ENCODE measurements at regions not wholly inside any gene's neighbourhood (a gene's known extent, or its start where the extent isn't known, plus 50 kb on each side); places are given as distances from the start of the nearest gene placed in this dataset.

DNA sequence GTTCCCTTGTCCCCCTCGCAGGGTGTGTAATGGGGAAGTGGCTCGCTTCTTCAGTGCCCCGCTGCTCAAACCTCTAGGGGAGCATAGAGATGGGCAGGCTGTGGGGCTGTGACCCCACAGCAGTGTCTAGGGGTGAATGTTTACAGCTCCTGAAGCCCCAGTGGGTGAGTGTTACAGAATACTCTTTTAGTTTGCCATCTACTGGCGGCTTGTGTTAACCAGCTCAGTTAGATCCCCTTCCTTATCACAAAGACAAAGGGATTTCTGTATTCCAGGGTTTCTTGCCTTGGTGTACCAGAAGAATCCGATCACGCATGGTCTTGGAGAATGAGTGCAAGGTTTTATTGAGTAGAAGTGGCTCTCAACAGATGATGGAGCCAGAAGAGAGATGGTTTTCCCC, 108.1 kb upstream of the IQCM start:
- intact Hi-C loops (cut with DNase I; ENCODE audit: low total_unique reads) = no loop called here
- H3K27me3 ChIP-seq = no peaks in the 10 kb centered on the region
- H3K4me3 ChIP-seq = no peak overlapping the region
- 60 to 85% methylated on average over 6 of the region's 6 CpGs for WGBS, 2 donors
- H3K36me3 ChIP-seq (ENCODE audit: low read depth, missing control alignments) = no peaks in the 10 kb centered on the region
- H3K27ac ChIP-seq = no peak overlapping the region
- no peak for DNase-seq
- TF ChIP-seq POLR2A (IDR thresholded peaks at IDR 0.05) = no peak
- TF ChIP-seq, protein P1, sequence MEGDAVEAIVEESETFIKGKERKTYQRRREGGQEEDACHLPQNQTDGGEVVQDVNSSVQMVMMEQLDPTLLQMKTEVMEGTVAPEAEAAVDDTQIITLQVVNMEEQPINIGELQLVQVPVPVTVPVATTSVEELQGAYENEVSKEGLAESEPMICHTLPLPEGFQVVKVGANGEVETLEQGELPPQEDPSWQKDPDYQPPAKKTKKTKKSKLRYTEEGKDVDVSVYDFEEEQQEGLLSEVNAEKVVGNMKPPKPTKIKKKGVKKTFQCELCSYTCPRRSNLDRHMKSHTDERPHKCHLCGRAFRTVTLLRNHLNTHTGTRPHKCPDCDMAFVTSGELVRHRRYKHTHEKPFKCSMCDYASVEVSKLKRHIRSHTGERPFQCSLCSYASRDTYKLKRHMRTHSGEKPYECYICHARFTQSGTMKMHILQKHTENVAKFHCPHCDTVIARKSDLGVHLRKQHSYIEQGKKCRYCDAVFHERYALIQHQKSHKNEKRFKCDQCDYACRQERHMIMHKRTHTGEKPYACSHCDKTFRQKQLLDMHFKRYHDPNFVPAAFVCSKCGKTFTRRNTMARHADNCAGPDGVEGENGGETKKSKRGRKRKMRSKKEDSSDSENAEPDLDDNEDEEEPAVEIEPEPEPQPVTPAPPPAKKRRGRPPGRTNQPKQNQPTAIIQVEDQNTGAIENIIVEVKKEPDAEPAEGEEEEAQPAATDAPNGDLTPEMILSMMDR (IDR thresholded peaks at IDR 0.05) = no peak
- no peaks in the 10 kb centered on the region for H3K9me3 ChIP-seq
- H3K4me1 ChIP-seq = no peaks in the 10 kb centered on the region

DNA sequence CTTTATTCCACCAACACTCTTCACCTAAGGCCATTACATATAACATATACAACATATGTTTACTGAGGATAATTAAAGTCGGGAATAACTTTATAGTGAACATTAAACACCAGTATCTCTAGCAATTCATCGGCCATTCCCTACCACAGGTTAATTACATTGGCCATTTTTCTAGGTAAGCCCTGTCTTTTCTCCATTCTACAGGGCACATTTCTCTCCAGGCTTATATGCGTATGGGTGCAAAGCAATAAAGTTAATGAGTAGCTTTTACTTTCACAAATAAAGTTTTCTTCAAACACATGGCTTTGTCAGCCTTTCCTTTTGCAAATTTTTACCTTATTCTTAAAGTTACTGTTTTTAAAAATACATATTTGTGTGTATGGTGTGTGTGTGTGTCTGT, 111.9 kb upstream of the IQCM start:
- Histone ChIP-seq H3K36me3 (ENCODE audit: low read depth, missing control alignments) (no peaks in the 10 kb centered on the region), H3K27ac (no peak overlapping the region), H3K9me3 (no peaks in the 10 kb centered on the region), H3K4me3 (no peak overlapping the region), H3K27me3 (no peaks in the 10 kb centered on the region), H3K4me1 (no peaks in the 10 kb centered on the region)
- intact Hi-C loops (cut with DNase I; ENCODE audit: low total_unique reads) = no loop called here
- WGBS, 2 donors = 86 to 90% methylated on average over 3 of the region's 3 CpGs
- TF ChIP-seq, protein P1 (IDR thresholded peaks at IDR 0.05) = no peak
- no peak for TF ChIP-seq POLR2A (IDR thresholded peaks at IDR 0.05)
- DNase-seq = no peak

GRCh38 chr4:149928507-149928906, 112.9 kb upstream of the IQCM start:
- no peaks in the 10 kb centered on the region for H3K27me3 ChIP-seq
- DNase-seq = no peak
- intact Hi-C loops (cut with DNase I; ENCODE audit: low total_unique reads) = no loop called here
- no peak overlapping the region for H3K27ac ChIP-seq
- no peak overlapping the region for H3K4me3 ChIP-seq
- TF ChIP-seq POLR2A (IDR thresholded peaks at IDR 0.05) = no peak
- TF ChIP-seq, protein P1 (IDR thresholded peaks at IDR 0.05) = no peak
- no peaks in the 10 kb centered on the region for H3K36me3 ChIP-seq (ENCODE audit: low read depth, missing control alignments)
- no peaks in the 10 kb centered on the region for H3K9me3 ChIP-seq
- no peaks in the 10 kb centered on the region for H3K4me1 ChIP-seq
- WGBS, 2 donors = 90 to 97% methylated on average over 1 of the region's 1 CpG

GRCh38 chr4:149931431-149931830, 115.8 kb upstream of the IQCM start:
- 59 to 88% methylated on average over 2 of the region's 2 CpGs for WGBS, 2 donors
- H3K36me3 ChIP-seq (ENCODE audit: low read depth, missing control alignments) = no peaks in the 10 kb centered on the region
- no peak overlapping the region for H3K4me3 ChIP-seq
- H3K4me1 ChIP-seq = no peaks in the 10 kb centered on the region
- H3K27me3 ChIP-seq = no peaks in the 10 kb centered on the region
- DNase-seq = no peak
- no peak overlapping the region for H3K27ac ChIP-seq
- TF ChIP-seq, protein P1 (IDR thresholded peaks at IDR 0.05) = no peak
- TF ChIP-seq POLR2A (IDR thresholded peaks at IDR 0.05) = no peak
- H3K9me3 ChIP-seq = no peaks in the 10 kb centered on the region
- intact Hi-C loops (cut with DNase I; ENCODE audit: low total_unique reads) = no loop called here

DNA sequence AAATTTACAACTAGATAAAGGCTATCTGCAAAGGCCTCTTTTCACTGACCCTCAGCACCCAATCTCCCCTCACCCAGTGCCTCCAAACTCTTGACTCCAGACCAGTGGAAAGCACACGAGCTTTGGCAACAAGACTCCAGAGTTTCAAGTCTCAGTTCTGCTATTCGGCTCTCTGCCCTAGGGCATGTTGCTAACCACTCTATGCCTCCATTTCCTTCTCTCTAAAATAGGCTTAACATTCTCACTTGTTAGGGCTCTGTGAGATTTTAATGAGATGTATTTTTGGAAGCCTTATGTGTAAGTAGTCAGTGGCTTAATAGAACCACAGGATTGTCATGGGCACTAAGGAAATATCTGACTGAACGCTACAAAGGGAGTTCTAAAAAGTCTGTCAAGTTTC, 116.5 kb upstream of the IQCM start:
- Histone ChIP-seq H3K27me3 (no peaks in the 10 kb centered on the region), H3K4me3 (no peak overlapping the region), H3K9me3 (no peaks in the 10 kb centered on the region), H3K36me3 (ENCODE audit: low read depth, missing control alignments) (no peaks in the 10 kb centered on the region), H3K27ac (no peak overlapping the region), H3K4me1 (no peaks in the 10 kb centered on the region)
- WGBS, 2 donors = 77 to 90% methylated on average over 3 of the region's 3 CpGs
- DNase-seq = no peak
- TF ChIP-seq POLR2A (IDR thresholded peaks at IDR 0.05) = no peak
- TF ChIP-seq, protein P1 (IDR thresholded peaks at IDR 0.05) = no peak
- intact Hi-C loops (cut with DNase I; ENCODE audit: low total_unique reads) = no loop called here
